ENCODE measurements at regions not wholly inside any gene's neighbourhood (a gene's known extent, or its start where the extent isn't known, plus 50 kb on each side); places are given as distances from the start of the nearest gene placed in this dataset.

DNA sequence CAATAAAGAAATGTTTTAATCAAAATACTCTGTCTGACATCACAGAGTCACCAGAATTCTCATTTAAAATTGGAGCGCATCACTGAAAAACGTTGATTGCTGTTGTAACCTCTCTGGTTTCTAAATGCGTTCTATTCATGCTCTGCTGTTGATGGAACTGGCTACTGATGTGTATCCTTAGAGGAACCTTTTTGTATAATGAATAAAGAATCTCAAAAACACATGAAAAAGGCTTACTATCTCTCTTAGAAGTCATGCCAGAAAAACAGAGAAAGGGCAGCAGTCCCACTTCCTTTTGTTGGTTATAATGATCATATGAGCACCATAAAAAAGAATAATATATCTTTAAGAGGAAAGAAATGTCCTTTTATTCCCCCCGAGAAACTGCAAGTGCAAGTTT is 615.5 kb downstream of the TLE1 start:
- DNase-seq (no peak), ATAC-seq (no peak)
- no peak overlapping the region for H3K4me3 ChIP-seq
- peaks cover 0 to 3% (median 0%) of the 10 kb centered on the region in 3 donors for H3K27me3 ChIP-seq (ENCODE audit: insufficient read depth in 3 of 3, low read length in 2 of 3)
- no peaks in the 10 kb centered on the region for H3K36me3 ChIP-seq (ENCODE audit: insufficient read depth in 1 of 2, low read depth in 1 of 2)
- TF ChIP-seq, protein P1, sequence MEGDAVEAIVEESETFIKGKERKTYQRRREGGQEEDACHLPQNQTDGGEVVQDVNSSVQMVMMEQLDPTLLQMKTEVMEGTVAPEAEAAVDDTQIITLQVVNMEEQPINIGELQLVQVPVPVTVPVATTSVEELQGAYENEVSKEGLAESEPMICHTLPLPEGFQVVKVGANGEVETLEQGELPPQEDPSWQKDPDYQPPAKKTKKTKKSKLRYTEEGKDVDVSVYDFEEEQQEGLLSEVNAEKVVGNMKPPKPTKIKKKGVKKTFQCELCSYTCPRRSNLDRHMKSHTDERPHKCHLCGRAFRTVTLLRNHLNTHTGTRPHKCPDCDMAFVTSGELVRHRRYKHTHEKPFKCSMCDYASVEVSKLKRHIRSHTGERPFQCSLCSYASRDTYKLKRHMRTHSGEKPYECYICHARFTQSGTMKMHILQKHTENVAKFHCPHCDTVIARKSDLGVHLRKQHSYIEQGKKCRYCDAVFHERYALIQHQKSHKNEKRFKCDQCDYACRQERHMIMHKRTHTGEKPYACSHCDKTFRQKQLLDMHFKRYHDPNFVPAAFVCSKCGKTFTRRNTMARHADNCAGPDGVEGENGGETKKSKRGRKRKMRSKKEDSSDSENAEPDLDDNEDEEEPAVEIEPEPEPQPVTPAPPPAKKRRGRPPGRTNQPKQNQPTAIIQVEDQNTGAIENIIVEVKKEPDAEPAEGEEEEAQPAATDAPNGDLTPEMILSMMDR (IDR thresholded peaks at IDR 0.05): no peak
- H3K4me1 ChIP-seq: no peaks in the 10 kb centered on the region
- H3K27ac ChIP-seq: no peak overlapping the region
- no peaks in the 10 kb centered on the region for H3K9me3 ChIP-seq
- WGBS, 3 donors: 78 to 84% (median 82%) methylated on average over 4 of the region's 4 CpGs
- intact Hi-C loops (cut with DNase I): no loop called here

DNA sequence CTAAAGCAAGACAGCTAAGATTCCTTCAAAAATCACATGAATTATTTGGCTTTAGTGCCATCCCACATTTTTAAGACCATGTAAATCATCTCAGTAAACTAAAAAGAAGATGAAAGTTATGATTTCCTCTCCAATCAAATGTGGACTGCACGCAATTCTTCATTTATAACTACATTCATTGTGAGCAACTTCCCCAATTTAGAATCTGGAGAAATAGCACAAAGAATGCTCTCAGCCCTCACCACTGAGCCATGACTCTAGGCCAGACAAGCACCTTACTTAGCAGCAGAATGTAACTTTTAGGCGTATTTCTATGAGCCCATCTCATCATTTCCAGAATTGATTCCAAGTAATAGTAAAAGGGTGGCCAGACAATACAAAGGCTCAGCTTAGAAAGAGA is 616.6 kb downstream of the TLE1 start:
- intact Hi-C loops (cut with DNase I): no loop called here
- Histone ChIP-seq H3K27me3 (ENCODE audit: insufficient read depth in 3 of 3, low read length in 2 of 3) (peaks cover 0 to 3% (median 0%) of the 10 kb centered on the region in 3 donors), H3K9me3 (no peaks in the 10 kb centered on the region), H3K4me1 (no peaks in the 10 kb centered on the region), H3K36me3 (ENCODE audit: insufficient read depth in 1 of 2, low read depth in 1 of 2) (no peaks in the 10 kb centered on the region), H3K27ac (no peak overlapping the region), H3K4me3 (no peak overlapping the region)
- TF ChIP-seq, protein P1 (IDR thresholded peaks at IDR 0.05): no peak
- WGBS, 3 donors: 92 to 96% (median 94%) methylated on average over 2 of the region's 2 CpGs
- no peak for DNase-seq
- no peak for ATAC-seq

DNA sequence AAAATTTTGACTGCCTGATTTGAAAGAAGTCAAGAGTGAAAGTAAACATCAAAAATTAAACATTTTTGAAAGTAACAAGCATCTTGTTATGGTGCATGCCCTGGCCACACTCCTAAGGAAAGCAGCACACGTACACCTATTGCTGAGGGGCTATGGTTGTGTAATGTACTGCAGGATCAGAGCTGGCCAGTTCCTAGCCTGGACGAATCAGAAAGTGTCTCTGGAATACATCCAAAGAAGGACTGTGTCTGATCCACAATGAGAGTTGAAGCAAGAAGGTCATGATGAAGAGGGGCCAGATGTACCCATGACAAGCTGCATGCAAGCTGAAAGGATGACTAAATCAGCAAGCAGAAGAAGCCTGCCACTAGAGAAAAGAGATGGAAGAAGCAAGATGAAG is 618.2 kb downstream of the TLE1 start:
- 39 to 53% (median 50%) methylated on average over 2 of the region's 2 CpGs for WGBS, 3 donors
- intact Hi-C loops (cut with DNase I): no loop called here

DNA sequence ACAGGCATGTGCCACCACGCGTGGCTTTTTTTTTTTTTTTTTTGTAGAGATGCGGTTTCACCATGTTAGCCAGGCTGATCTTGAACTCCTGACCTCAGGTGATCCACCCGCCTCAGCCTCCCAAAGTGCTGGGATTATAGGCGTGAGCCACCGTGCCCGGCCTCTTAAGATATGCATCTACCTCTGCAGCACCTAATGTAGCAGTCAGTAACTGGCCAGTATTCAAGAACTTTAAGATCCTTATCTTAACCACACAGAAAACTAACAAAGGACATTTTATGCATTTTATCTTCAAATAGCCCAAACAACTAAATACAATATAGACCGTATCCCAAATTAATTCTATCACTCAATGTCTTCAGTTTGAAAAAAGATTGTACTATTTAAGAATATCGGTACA is 618.7 kb downstream of the TLE1 start:
- TF ChIP-seq, protein P1 (IDR thresholded peaks at IDR 0.05): no peak
- no peak for ATAC-seq
- no peaks in the 10 kb centered on the region for H3K4me1 ChIP-seq
- no peak overlapping the region for H3K27ac ChIP-seq
- H3K27me3 ChIP-seq (ENCODE audit: insufficient read depth in 3 of 3, low read length in 2 of 3): peaks cover 0 to 3% (median 0%) of the 10 kb centered on the region in 3 donors
- no peaks in the 10 kb centered on the region for H3K36me3 ChIP-seq (ENCODE audit: insufficient read depth in 1 of 2, low read depth in 1 of 2)
- WGBS, 3 donors: 80 to 86% (median 82%) methylated on average over 9 of the region's 9 CpGs
- H3K4me3 ChIP-seq: no peak overlapping the region
- no peak for DNase-seq
- no peaks in the 10 kb centered on the region for H3K9me3 ChIP-seq
- intact Hi-C loops (cut with DNase I): no loop called here

More for the DNA sequence above, 618.2 kb downstream of the TLE1 start:
- H3K27me3 ChIP-seq (ENCODE audit: insufficient read depth in 3 of 3, low read length in 2 of 3): peaks cover 0 to 3% (median 0%) of the 10 kb centered on the region in 3 donors
- ATAC-seq (no peak), DNase-seq (no peak)
- H3K9me3 ChIP-seq: no peaks in the 10 kb centered on the region
- no peak overlapping the region for H3K27ac ChIP-seq
- no peaks in the 10 kb centered on the region for H3K4me1 ChIP-seq
- TF ChIP-seq, protein P1 (IDR thresholded peaks at IDR 0.05): no peak
- no peaks in the 10 kb centered on the region for H3K36me3 ChIP-seq (ENCODE audit: insufficient read depth in 1 of 2, low read depth in 1 of 2)
- H3K4me3 ChIP-seq: no peak overlapping the region

DNA sequence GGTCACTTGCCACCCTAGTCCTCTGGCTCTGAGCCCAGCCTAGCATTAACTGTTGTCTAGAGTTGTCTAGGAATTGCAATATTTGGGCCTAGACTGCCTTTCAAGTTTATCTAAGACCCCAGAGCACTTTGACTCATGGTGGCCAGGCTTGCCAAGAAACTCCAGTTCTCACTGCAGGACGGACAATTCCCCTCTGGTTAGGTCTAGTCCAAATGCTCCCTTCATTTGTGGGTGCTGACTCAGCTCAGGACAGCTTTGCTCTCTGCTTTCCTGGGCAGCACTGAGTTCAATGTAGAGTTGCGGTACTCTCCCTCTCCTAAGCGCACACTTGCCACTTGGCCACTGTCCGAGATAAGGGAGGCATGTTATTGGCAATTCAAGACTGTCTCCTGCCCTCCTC is 619.4 kb downstream of the TLE1 start:
- no peak for ATAC-seq
- TF ChIP-seq, protein P1 (IDR thresholded peaks at IDR 0.05): no peak
- H3K9me3 ChIP-seq: no peaks in the 10 kb centered on the region
- peaks cover 0 to 3% (median 0%) of the 10 kb centered on the region in 3 donors for H3K27me3 ChIP-seq (ENCODE audit: insufficient read depth in 3 of 3, low read length in 2 of 3)
- no peak overlapping the region for H3K27ac ChIP-seq
- 87 to 89% (median 89%) methylated on average over 4 of the region's 4 CpGs for WGBS, 3 donors
- no peaks in the 10 kb centered on the region for H3K4me1 ChIP-seq
- intact Hi-C loops (cut with DNase I): no loop called here
- no peaks in the 10 kb centered on the region for H3K36me3 ChIP-seq (ENCODE audit: insufficient read depth in 1 of 2, low read depth in 1 of 2)
- H3K4me3 ChIP-seq: no peak overlapping the region
- no peak for DNase-seq
